Left lung (tissue), 4 donors: ENCODE measurements at regions not wholly inside any gene's neighbourhood (a gene's known extent, or its start where the extent isn't known, plus 50 kb on each side); places are given as distances from the start of the nearest gene placed in this dataset.

Experiments
- ATAC-seq: fragments of 200-7000 bp; cut with Tn5 transposase; one replicate; pipeline ENCODE4 v1.9.1; 2020; ENCODE audit warnings: moderate library complexity
- DNase-seq, 4 donors: peaks; one replicate each; pipeline ENCODE4 v3.0.0-alpha.2; 2013 to 2020
- H3K27ac ChIP-seq, 2 donors: fragments of 200-600 bp; sonication (generic) in 1 of 2; one replicate each; pipeline versions ENCODE4 v1.5.0 to v1.8.0; 2020 to 2021
- H3K27me3 ChIP-seq, 2 donors: fragments of 200-600 bp; sonication (generic) in 1 of 2; one replicate each; pipeline versions ENCODE4 v1.5.0 to v1.8.0; 2020 to 2021
- H3K36me3 ChIP-seq, 2 donors: fragments of 200-600 bp; sonication (generic) in 1 of 2; one replicate each; pipeline versions ENCODE4 v1.5.0 to v1.8.0; 2020 to 2021
- H3K4me1 ChIP-seq, 2 donors: fragments of 200-600 bp; one replicate each; pipeline ENCODE4 v1.8.0; 2021
- H3K4me3 ChIP-seq, 2 donors: fragments of 200-600 bp; sonication (generic) in 1 of 2; one replicate each; pipeline versions ENCODE4 v1.5.0 to v1.8.0; 2020 to 2021; ENCODE audit warnings: mild to moderate bottlenecking in 1 of 2
- H3K9me3 ChIP-seq, 2 donors: fragments of 200-600 bp; sonication (generic) in 1 of 2; one replicate each; pipeline versions ENCODE4 v1.5.0 to v1.8.0; 2020 to 2021
- intact Hi-C, 2 donors: fragments of 100-400 bp; cut with DNase I; formaldehyde crosslinking; loops; one replicate each; pipeline versions ENCODE4 v1.11.2 to v1.14.2; 2022
- TF ChIP-seq, protein P1 (sequence below), 2 donors: fragments of 200-600 bp; sonication (generic) in 1 of 2; IDR thresholded peaks; one replicate each; pipeline versions ENCODE4 v1.5.0 to v1.8.0; 2021; ENCODE audit warnings: antibody characterized with exemption in 2 of 2
- donor health status: DM: no; HTN: yes; CAD: no.
- donor health status: DM: no; HTN: no; CAD: no.

DNA sequence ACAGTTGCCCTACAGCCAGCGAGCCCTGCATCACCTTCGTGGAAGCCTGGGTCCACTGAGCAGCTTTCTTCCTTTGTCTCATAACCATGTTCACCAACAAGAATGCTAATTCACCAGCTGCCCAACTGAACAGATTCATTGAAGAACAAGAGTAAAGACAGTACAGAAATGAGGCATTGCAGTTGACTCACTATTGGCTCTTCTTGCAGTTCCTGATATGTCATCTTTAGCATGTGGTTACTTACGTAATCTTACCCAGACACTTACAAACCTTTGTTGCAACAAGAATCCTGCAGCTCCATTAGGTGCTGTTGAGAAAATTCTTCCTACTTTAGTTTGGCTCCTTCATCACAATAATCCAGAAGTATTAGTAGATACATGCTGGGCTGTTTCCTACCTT, 174.0 kb upstream of the TPK1 start:
- no peaks in the 10 kb centered on the region for H3K4me1 ChIP-seq

GRCh38 chr7:145005601-145006000, 169.7 kb upstream of the TPK1 start:
- H3K9me3 ChIP-seq, result peaks cover 0 to 11% of the 10 kb centered on the region in 2 donors
- ATAC-seq (no peak), DNase-seq (no peak)
- H3K27ac ChIP-seq, result no peak overlapping the region
- no peaks in the 10 kb centered on the region for H3K27me3 ChIP-seq
- H3K4me1 ChIP-seq, result no peaks in the 10 kb centered on the region
- intact Hi-C loops, result no loop called here
- TF ChIP-seq, protein P1, sequence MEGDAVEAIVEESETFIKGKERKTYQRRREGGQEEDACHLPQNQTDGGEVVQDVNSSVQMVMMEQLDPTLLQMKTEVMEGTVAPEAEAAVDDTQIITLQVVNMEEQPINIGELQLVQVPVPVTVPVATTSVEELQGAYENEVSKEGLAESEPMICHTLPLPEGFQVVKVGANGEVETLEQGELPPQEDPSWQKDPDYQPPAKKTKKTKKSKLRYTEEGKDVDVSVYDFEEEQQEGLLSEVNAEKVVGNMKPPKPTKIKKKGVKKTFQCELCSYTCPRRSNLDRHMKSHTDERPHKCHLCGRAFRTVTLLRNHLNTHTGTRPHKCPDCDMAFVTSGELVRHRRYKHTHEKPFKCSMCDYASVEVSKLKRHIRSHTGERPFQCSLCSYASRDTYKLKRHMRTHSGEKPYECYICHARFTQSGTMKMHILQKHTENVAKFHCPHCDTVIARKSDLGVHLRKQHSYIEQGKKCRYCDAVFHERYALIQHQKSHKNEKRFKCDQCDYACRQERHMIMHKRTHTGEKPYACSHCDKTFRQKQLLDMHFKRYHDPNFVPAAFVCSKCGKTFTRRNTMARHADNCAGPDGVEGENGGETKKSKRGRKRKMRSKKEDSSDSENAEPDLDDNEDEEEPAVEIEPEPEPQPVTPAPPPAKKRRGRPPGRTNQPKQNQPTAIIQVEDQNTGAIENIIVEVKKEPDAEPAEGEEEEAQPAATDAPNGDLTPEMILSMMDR (IDR thresholded peaks at IDR 0.05), result no peak
- no peak overlapping the region for H3K4me3 ChIP-seq
- H3K36me3 ChIP-seq, result no peaks in the 10 kb centered on the region

More for the DNA sequence above, 174.0 kb upstream of the TPK1 start:
- no peak overlapping the region for H3K4me3 ChIP-seq
- DNase-seq (no peak), ATAC-seq (no peak)
- H3K27me3 ChIP-seq, result no peaks in the 10 kb centered on the region
- no peaks in the 10 kb centered on the region for H3K36me3 ChIP-seq
- no peaks in the 10 kb centered on the region for H3K9me3 ChIP-seq
- intact Hi-C loops, result no loop called here
- H3K27ac ChIP-seq, result no peak overlapping the region
- TF ChIP-seq, protein P1 (IDR thresholded peaks at IDR 0.05), result no peak

DNA sequence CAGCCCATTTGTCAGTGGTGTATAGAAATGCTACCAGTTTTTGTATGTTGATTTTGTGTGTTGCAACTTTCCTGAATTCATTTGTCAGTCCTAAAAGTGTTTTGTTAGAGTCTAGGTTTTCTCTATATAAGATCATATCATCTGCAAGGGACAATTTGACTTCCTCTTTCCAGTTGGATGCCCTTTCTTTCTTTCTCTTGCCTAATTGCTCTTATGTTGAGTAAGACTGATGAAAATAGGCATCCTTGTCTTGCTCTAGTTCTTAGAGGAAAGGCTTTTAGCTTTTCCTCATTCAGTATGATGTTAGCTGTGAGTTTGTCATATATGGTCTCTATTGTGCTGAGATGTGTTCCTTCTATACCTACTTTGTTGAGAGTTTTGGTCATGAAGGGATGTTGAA, 161.7 kb upstream of the TPK1 start:
- Histone ChIP-seq H3K27me3 (no peaks in the 10 kb centered on the region), H3K4me1 (no peaks in the 10 kb centered on the region), H3K27ac (no peak overlapping the region), H3K4me3 (no peak overlapping the region), H3K9me3 (peaks cover 0 to 51% of the 10 kb centered on the region in 2 donors), H3K36me3 (no peaks in the 10 kb centered on the region)
- no peak for DNase-seq
- no peak for ATAC-seq
- TF ChIP-seq, protein P1 (IDR thresholded peaks at IDR 0.05), result no peak
- intact Hi-C loops, result no loop called here

GRCh38 chr7:144995495-144995894, 159.6 kb upstream of the TPK1 start:
- intact Hi-C loops, result no loop called here
- TF ChIP-seq, protein P1 (IDR thresholded peaks at IDR 0.05), result no peak
- Histone ChIP-seq H3K27ac (no peak overlapping the region), H3K4me1 (no peaks in the 10 kb centered on the region), H3K4me3 (no peak overlapping the region), H3K9me3 (peaks cover 0 to 38% of the 10 kb centered on the region in 2 donors), H3K27me3 (no peaks in the 10 kb centered on the region), H3K36me3 (no peaks in the 10 kb centered on the region)
- DNase-seq (no peak), ATAC-seq (no peak)

DNA sequence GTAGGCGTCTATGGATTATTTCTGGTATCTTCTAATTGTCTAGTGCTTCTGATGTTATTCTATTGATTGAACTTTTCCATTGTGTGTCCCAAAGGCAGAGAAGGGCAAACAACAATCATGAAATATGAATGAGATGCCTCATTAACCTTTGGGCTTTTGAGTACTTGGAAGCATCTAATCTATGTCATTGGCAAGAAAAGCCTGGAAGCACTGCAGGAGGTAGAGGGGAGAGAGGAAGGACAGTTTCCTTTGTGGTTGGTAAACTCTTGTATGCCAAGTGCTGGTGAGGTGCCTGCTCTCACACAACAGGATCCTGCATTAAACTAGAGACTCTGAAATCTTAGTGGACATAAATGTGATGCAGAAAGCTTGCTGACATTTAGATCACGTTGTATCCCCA, 155.2 kb upstream of the TPK1 start:
- Histone ChIP-seq H3K9me3 (peaks cover 0 to 2% of the 10 kb centered on the region in 2 donors), H3K36me3 (no peaks in the 10 kb centered on the region), H3K4me1 (no peaks in the 10 kb centered on the region), H3K27me3 (no peaks in the 10 kb centered on the region), H3K27ac (no peak overlapping the region), H3K4me3 (no peak overlapping the region)
- ATAC-seq (no peak), DNase-seq (no peak)
- intact Hi-C loops, result no loop called here
- TF ChIP-seq, protein P1 (IDR thresholded peaks at IDR 0.05), result no peak
